ENCODE measurements at regions not wholly inside any gene's neighbourhood (a gene's known extent, or its start where the extent isn't known, plus 50 kb on each side); places are given as distances from the start of the nearest gene placed in this dataset.

- TF ChIP-seq CTCF (IDR thresholded peaks at IDR 0.05; ENCODE audit: extremely low read depth, low read depth, low read length), result no peak
Measured at GRCh38 chr10:117927871-117928270, 118.9 kb downstream of the RAB11FIP2 start.

GRCh38 chr10:117928281-117928680 is 118.5 kb downstream of the RAB11FIP2 start:
- no peak overlapping the region for H3K27ac ChIP-seq (ENCODE audit: low read depth, low read length)
- no peak overlapping the region for H3K4me3 ChIP-seq (ENCODE audit: insufficient read depth, low read length)
- H2AFZ ChIP-seq (ENCODE audit: low read length), result no peak overlapping the region
- H3K36me3 ChIP-seq (ENCODE audit: insufficient read depth, low read length), result no peaks in the 10 kb centered on the region
- H3K4me1 ChIP-seq (ENCODE audit: insufficient read depth, low read length), result no peaks in the 10 kb centered on the region
- H4K20me1 ChIP-seq (ENCODE audit: insufficient read depth, low read length), result no peaks in the 10 kb centered on the region
- TF ChIP-seq CTCF (IDR thresholded peaks at IDR 0.05; ENCODE audit: extremely low read depth, low read depth, low read length), result no peak
- no peaks in the 10 kb centered on the region for H3K79me2 ChIP-seq (ENCODE audit: insufficient read depth, low read length)
- DNase-seq (ENCODE audit: insufficient read length, low spot score, missing footprints), result no peak
- no peaks in the 10 kb centered on the region for H3K9me3 ChIP-seq (ENCODE audit: low read depth, low read length)
- H3K4me2 ChIP-seq (ENCODE audit: insufficient read depth, low read length), result no peak overlapping the region
- H3K27me3 ChIP-seq (ENCODE audit: insufficient read depth, low read length), result peaks cover 4% of the 10 kb centered on the region

More at GRCh38 chr10:117927871-117928270, 118.9 kb downstream of the RAB11FIP2 start:
- Histone ChIP-seq H4K20me1 (ENCODE audit: insufficient read depth, low read length) (no peaks in the 10 kb centered on the region), H3K27me3 (ENCODE audit: insufficient read depth, low read length) (peaks cover 4% of the 10 kb centered on the region), H3K9me3 (ENCODE audit: low read depth, low read length) (no peaks in the 10 kb centered on the region), H3K79me2 (ENCODE audit: insufficient read depth, low read length) (no peaks in the 10 kb centered on the region), H3K27ac (ENCODE audit: low read depth, low read length) (no peak overlapping the region), H3K4me3 (ENCODE audit: insufficient read depth, low read length) (no peak overlapping the region), H2AFZ (ENCODE audit: low read length) (no peak overlapping the region), H3K4me2 (ENCODE audit: insufficient read depth, low read length) (no peak overlapping the region), H3K36me3 (ENCODE audit: insufficient read depth, low read length) (no peaks in the 10 kb centered on the region), H3K4me1 (ENCODE audit: insufficient read depth, low read length) (no peaks in the 10 kb centered on the region)
- DNase-seq (ENCODE audit: insufficient read length, low spot score, missing footprints), result no peak

GRCh38 chr10:117928741-117929140 is 118.0 kb downstream of the RAB11FIP2 start:
- Histone ChIP-seq H3K9me3 (ENCODE audit: low read depth, low read length) (no peaks in the 10 kb centered on the region), H3K27ac (ENCODE audit: low read depth, low read length) (no peak overlapping the region), H3K36me3 (ENCODE audit: insufficient read depth, low read length) (no peaks in the 10 kb centered on the region), H3K4me2 (ENCODE audit: insufficient read depth, low read length) (no peak overlapping the region), H3K4me1 (ENCODE audit: insufficient read depth, low read length) (no peaks in the 10 kb centered on the region), H3K4me3 (ENCODE audit: insufficient read depth, low read length) (no peak overlapping the region), H3K27me3 (ENCODE audit: insufficient read depth, low read length) (peaks cover 4% of the 10 kb centered on the region), H2AFZ (ENCODE audit: low read length) (no peak overlapping the region), H4K20me1 (ENCODE audit: insufficient read depth, low read length) (no peaks in the 10 kb centered on the region), H3K79me2 (ENCODE audit: insufficient read depth, low read length) (no peaks in the 10 kb centered on the region)
- no peak for DNase-seq (ENCODE audit: insufficient read length, low spot score, missing footprints)
- TF ChIP-seq CTCF (IDR thresholded peaks at IDR 0.05; ENCODE audit: extremely low read depth, low read depth, low read length), result no peak

GRCh38 chr10:117929327-117930067 is 117.2 kb downstream of the RAB11FIP2 start:
- Histone ChIP-seq H4K20me1 (ENCODE audit: insufficient read depth, low read length) (no peaks in the 10 kb centered on the region), H3K36me3 (ENCODE audit: insufficient read depth, low read length) (no peaks in the 10 kb centered on the region), H3K27ac (ENCODE audit: low read depth, low read length) (no peak overlapping the region), H3K4me2 (ENCODE audit: insufficient read depth, low read length) (no peak overlapping the region), H2AFZ (ENCODE audit: low read length) (no peak overlapping the region), H3K9me3 (ENCODE audit: low read depth, low read length) (no peaks in the 10 kb centered on the region), H3K79me2 (ENCODE audit: insufficient read depth, low read length) (no peaks in the 10 kb centered on the region), H3K27me3 (ENCODE audit: insufficient read depth, low read length) (peaks cover 4% of the 10 kb centered on the region), H3K4me1 (ENCODE audit: insufficient read depth, low read length) (no peaks in the 10 kb centered on the region), H3K4me3 (ENCODE audit: insufficient read depth, low read length) (no peak overlapping the region)
- TF ChIP-seq CTCF (IDR thresholded peaks at IDR 0.05; ENCODE audit: extremely low read depth, low read depth, low read length), result no peak
- no peak for DNase-seq (ENCODE audit: insufficient read length, low spot score, missing footprints)

Data from osteoblast (primary cell).